ENCODE measurements at regions not wholly inside any gene's neighbourhood (a gene's known extent, or its start where the extent isn't known, plus 50 kb on each side); places are given as distances from the start of the nearest gene placed in this dataset.

GRCh38 chr13:32940601-32941000 is 75.6 kb upstream of the KL start:
- Histone ChIP-seq H3K4me2 (ENCODE audit: low read length) (no peak overlapping the region), H3K9ac (ENCODE audit: low read length) (no peak overlapping the region), H3K9me3 (ENCODE audit: control insufficient read depth in 1 of 2, insufficient read depth in 1 of 2, low read depth in 1 of 2, low read length in 2 of 2) (no peaks in the 10 kb centered on the region), H3K9me2 (ENCODE audit: insufficient read depth) (no peaks in the 10 kb centered on the region), H3K36me3 (ENCODE audit: control insufficient read depth in 1 of 2, insufficient read depth in 2 of 2, low read length in 2 of 2) (no peaks in the 10 kb centered on the region), H3K79me2 (ENCODE audit: insufficient read depth, low read length) (no peaks in the 10 kb centered on the region), H4K20me1 (ENCODE audit: insufficient read depth) (no peaks in the 10 kb centered on the region), H2AFZ (ENCODE audit: low read depth, low read length, poor library complexity, severe bottlenecking) (no peak overlapping the region), H3K4me1 (ENCODE audit: control insufficient read depth in 1 of 2, insufficient read depth in 2 of 2, low read length in 2 of 2) (no peaks in the 10 kb centered on the region), H3K27me3 (ENCODE audit: insufficient read depth, low read length) (no peaks in the 10 kb centered on the region), H3K4me3 (replicated peaks in 1 of 2; ENCODE audit: low read depth in 1 of 2, low read length in 2 of 2) (no peak overlapping the region), H3K27ac (ENCODE audit: low read depth, low read length) (no peak overlapping the region)
- TF ChIP-seq REST (IDR thresholded peaks at IDR 0.05; ENCODE audit: low read depth) = no peak
- TF ChIP-seq SRF (IDR thresholded peaks at IDR 0.05; ENCODE audit: low read depth) = no peak
- no peak for TF ChIP-seq MAX (IDR thresholded peaks at IDR 0.05)
- no peak for TF ChIP-seq POLR2AphosphoS5 (IDR thresholded peaks at IDR 0.05; ENCODE audit: low read depth, low read length)
- ChIA-PET POLR2A (no interaction called here), RAD21 (ENCODE audit: low non-redundant PET in 1 of 2, low total read pairs in 2 of 2, uncharacterized antibody in 2 of 2, unreplicated experiment in 2 of 2) (no interaction called here), CTCF (no interaction called here)
- intact Hi-C loops (cut with micrococcal nuclease) = no loop called here
- BruUV-seq (replicated peaks) = no TSS peak
- DNase-seq (ENCODE audit: low read depth, low spot score) (no peak), ATAC-seq (no peak)

GRCh38 chr13:32941368-32941767 is 74.9 kb upstream of the KL start:
- no peak overlapping the region for H3K27ac ChIP-seq (ENCODE audit: low read depth, low read length)
- H2AFZ ChIP-seq (ENCODE audit: low read depth, low read length, poor library complexity, severe bottlenecking) = no peak overlapping the region
- ChIA-PET CTCF (no interaction called here), POLR2A (no interaction called here), RAD21 (ENCODE audit: low non-redundant PET in 1 of 2, low total read pairs in 2 of 2, uncharacterized antibody in 2 of 2, unreplicated experiment in 2 of 2) (no interaction called here)
- no peak overlapping the region for H3K4me2 ChIP-seq (ENCODE audit: low read length)
- H3K79me2 ChIP-seq (ENCODE audit: insufficient read depth, low read length) = no peaks in the 10 kb centered on the region
- BruUV-seq (replicated peaks) = no TSS peak
- H3K9me3 ChIP-seq (ENCODE audit: control insufficient read depth in 1 of 2, insufficient read depth in 1 of 2, low read depth in 1 of 2, low read length in 2 of 2) = no peaks in the 10 kb centered on the region
- H4K20me1 ChIP-seq (ENCODE audit: insufficient read depth) = no peaks in the 10 kb centered on the region
- H3K4me3 ChIP-seq (replicated peaks in 1 of 2; ENCODE audit: low read depth in 1 of 2, low read length in 2 of 2) = no peak overlapping the region
- ATAC-seq (no peak), DNase-seq (ENCODE audit: low read depth, low spot score) (no peak)
- no peaks in the 10 kb centered on the region for H3K27me3 ChIP-seq (ENCODE audit: insufficient read depth, low read length)
- no peaks in the 10 kb centered on the region for H3K36me3 ChIP-seq (ENCODE audit: control insufficient read depth in 1 of 2, insufficient read depth in 2 of 2, low read length in 2 of 2)
- H3K9ac ChIP-seq (ENCODE audit: low read length) = no peak overlapping the region
- intact Hi-C loops (cut with micrococcal nuclease) = no loop called here
- H3K4me1 ChIP-seq (ENCODE audit: control insufficient read depth in 1 of 2, insufficient read depth in 2 of 2, low read length in 2 of 2) = no peaks in the 10 kb centered on the region
- no peaks in the 10 kb centered on the region for H3K9me2 ChIP-seq (ENCODE audit: insufficient read depth)
- TF ChIP-seq YY1 (IDR thresholded peaks at IDR 0.05; ENCODE audit: extremely low read depth, insufficient replicate concordance, low read depth, low read length) = no peak
- TF ChIP-seq FOSL1 (IDR thresholded peaks at IDR 0.05; ENCODE audit: low read depth) = no peak
- TF ChIP-seq SIN3A (IDR thresholded peaks at IDR 0.05; ENCODE audit: low read depth) = no peak
- no peak for TF ChIP-seq ZFX (IDR thresholded peaks at IDR 0.05)
- TF ChIP-seq EZH2phosphoT487 (IDR thresholded peaks at IDR 0.05; ENCODE audit: borderline replicate concordance) = no peak
- TF ChIP-seq RAD21 (IDR thresholded peaks at IDR 0.05; ENCODE audit: low read depth) = no peak
- no peak for TF ChIP-seq ELF1 (IDR thresholded peaks at IDR 0.05; ENCODE audit: borderline replicate concordance, low read depth)
- TF ChIP-seq ATF3 (IDR thresholded peaks at IDR 0.05) = no peak
- TF ChIP-seq REST (IDR thresholded peaks at IDR 0.05; ENCODE audit: low read depth) = no peak
- TF ChIP-seq POLR2AphosphoS5 (IDR thresholded peaks at IDR 0.05; ENCODE audit: low read depth, low read length) = no peak
- no peak for TF ChIP-seq SRF (IDR thresholded peaks at IDR 0.05; ENCODE audit: low read depth)
- TF ChIP-seq EZH2 (IDR thresholded peaks at IDR 0.05) = no peak
- no peak for TF ChIP-seq TCF7L2 (IDR thresholded peaks at IDR 0.05; ENCODE audit: borderline replicate concordance, extremely low read depth, insufficient read depth, insufficient read length)

Data from HCT116 (cell line).